Posterior vena cava (tissue), 2 donors: ENCODE measurements at regions not wholly inside any gene's neighbourhood (a gene's known extent, or its start where the extent isn't known, plus 50 kb on each side); places are given as distances from the start of the nearest gene placed in this dataset.

Experiments used
- DNase-seq: peaks from one replicate; pipeline ENCODE4 v3.0.0-alpha.2; 2020; ENCODE audit warnings: low spot score
- intact Hi-C, 2 donors: fragments of 100-400 bp; cut with DNase I; formaldehyde crosslinking; loops; one replicate each; pipeline versions ENCODE4 v1.14.1 to v1.14.2; 2022 to 2023
- donor health status: DM: yes; HTN: yes; CAD: no.
- donor health status: DM: yes; HTN: yes; CAD: no.

- intact Hi-C loops: no loop called here
- no peak for DNase-seq
These were observed 301.5 kb downstream of the HAPSTR1 start for GRCh38 chr16:9392956-9393355.

- DNase-seq: no peak
- intact Hi-C loops: no loop called here
These were observed 302.1 kb downstream of the HAPSTR1 start for GRCh38 chr16:9393591-9393990.

- DNase-seq: no peak
- intact Hi-C loops: no loop called here
These were observed 304.5 kb downstream of the HAPSTR1 start for GRCh38 chr16:9395958-9396359.

DNA sequence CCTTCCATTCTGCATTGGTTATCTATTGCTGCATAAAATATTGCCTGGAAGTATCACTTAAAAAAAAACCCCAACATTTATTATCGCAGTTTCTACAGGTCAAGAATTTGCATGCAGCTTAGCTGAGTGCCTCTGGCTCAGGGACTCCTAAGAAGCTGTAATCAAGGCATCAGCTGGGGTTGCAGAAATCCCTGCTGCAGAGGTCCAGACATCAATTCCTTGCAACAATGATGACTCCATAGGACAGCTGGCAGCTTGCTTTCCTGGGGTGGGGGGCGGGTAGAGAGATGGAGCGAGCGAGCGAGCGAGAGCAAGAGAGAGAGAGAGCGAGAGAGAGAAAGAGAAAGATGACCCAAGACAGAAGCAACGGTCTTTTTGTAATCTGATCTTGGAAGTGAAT is 308.1 kb downstream of the HAPSTR1 start:
- intact Hi-C loops: no loop called here
- no peak for DNase-seq

DNA sequence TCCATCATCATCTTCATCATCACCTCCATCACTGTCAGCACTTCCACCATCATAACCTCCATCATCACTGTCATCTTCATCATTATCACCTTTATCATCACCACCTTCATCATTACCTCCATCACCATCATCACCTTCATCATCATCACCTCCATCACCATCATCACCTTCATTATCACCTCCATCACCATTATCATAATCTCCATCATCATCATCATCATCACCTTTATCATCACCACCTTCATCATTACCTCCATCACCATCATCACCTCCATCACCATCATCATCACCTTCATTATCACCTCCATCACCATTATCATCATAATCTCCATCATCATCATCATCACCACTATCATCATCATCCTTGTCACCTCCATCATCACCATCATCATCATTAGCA is 309.7 kb downstream of the HAPSTR1 start:
- no peak for DNase-seq
- intact Hi-C loops: no loop called here

- intact Hi-C loops: no loop called here
- no peak for DNase-seq
These were observed 310.9 kb downstream of the HAPSTR1 start for GRCh38 chr16:9402293-9402860.

- intact Hi-C loops: no loop called here
- DNase-seq: no peak
These were observed 313.4 kb downstream of the HAPSTR1 start for GRCh38 chr16:9404811-9405210.

GRCh38 chr16:9406038-9406712 is 314.7 kb downstream of the HAPSTR1 start:
- intact Hi-C loops: no loop called here
- DNase-seq: no peak

- DNase-seq: no peak
- intact Hi-C loops: no loop called here
These were observed 315.8 kb downstream of the HAPSTR1 start for GRCh38 chr16:9407206-9407758.

GRCh38 chr16:9408297-9408878 is 316.9 kb downstream of the HAPSTR1 start:
- intact Hi-C loops: no loop called here
- no peak for DNase-seq

DNA sequence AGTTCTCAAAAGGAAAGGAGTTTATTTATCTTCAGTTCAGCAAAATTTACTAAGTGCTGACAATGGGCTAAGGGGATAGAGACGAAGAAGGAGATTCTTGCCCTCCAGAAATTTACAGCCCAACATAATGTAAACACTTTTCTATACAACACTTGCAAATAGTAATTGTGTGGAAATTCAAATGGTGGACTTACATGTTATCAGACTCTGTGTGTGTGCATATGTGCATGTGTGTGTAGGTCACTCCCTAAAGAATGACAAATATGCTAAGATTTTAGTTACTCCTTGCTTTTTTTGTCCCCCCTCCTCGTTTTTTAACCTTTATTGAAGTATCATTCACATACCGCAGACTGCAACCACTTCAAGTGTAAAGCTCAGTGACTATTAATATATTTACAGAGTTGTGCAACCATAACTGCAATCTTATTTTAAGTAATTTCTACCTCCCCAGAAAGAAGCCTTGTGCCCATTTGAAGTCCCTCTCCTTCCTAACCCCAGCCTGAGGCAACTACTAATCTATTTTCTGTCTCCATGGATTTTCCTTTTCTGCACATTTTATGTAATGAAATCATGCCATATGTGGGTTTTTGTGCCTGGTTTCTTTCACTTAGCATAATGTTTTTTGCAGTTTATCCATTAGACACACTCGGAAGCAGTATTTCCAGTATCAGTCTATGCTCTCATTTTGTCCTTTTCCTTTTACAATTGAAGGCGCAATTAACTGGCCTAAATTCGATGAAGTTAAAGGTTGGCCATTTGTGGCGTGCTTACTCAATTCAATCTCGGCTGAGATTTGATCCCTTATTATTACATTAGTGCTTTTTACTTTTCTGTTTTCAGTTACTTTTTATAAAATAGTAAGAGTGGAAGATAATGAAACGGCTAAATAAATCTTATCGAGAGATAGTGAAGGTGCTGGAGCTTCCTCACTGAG is 318.4 kb downstream of the HAPSTR1 start:
- no peak for DNase-seq
- intact Hi-C loops: no loop called here

GRCh38 chr16:9411426-9411825 is 320.0 kb downstream of the HAPSTR1 start:
- intact Hi-C loops: no loop called here
- DNase-seq: no peak

GRCh38 chr16:9412031-9412914 is 320.8 kb downstream of the HAPSTR1 start:
- intact Hi-C loops: no loop called here
- no peak for DNase-seq

DNA sequence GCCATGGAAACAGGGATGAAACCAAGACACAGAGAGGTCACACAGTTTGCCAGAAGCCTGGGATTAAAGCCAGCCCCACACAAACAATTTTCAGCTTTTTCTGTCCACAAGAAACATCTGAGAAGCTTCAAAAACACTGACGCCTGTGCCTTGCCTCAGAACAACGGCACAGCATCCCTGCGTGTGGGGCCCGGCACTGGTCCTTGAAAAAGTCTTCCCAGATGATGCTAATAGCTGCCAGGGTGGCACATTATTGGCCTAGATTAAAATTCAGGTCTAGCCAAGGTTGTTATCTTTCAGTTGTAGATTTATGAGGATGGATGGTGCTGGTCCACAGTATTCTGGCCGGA is 321.4 kb downstream of the HAPSTR1 start:
- intact Hi-C loops: no loop called here
- DNase-seq: no peak

DNA sequence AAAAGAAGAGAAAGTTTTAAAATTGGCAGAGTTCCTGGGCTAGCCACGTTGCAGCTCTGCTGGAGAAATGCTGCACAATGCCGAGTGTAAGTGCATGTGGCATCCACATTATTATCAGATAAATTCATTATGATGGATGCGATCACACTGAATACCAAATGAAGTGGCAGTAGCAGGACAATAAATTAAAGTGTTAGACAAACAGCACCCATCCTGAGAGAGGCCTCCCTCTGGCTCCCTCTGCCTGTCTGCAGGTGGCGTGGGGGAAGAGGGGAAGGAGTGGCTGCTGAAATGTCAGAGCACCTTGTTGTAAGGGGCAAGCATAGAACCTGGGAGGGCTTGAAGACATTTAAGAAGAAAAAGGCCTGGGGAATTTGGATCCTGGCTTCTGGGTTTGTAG is 324.1 kb downstream of the HAPSTR1 start:
- DNase-seq: no peak
- intact Hi-C loops: no loop called here

GRCh38 chr16:9417898-9418297 is 326.5 kb downstream of the HAPSTR1 start:
- intact Hi-C loops: no loop called here

GRCh38 chr16:9419161-9419560 is 327.7 kb downstream of the HAPSTR1 start:
- intact Hi-C loops: no loop called here
- no peak for DNase-seq

More at GRCh38 chr16:9417898-9418297, 326.5 kb downstream of the HAPSTR1 start:
- DNase-seq: no peak

- no peak for DNase-seq
- intact Hi-C loops: no loop called here
These were observed 331.5 kb downstream of the HAPSTR1 start for GRCh38 chr16:9422762-9423513.
